ENCODE measurements at regions not wholly inside any gene's neighbourhood (a gene's known extent, or its start where the extent isn't known, plus 50 kb on each side); places are given as distances from the start of the nearest gene placed in this dataset.
"Not testable (repeated sequence)": the region's sequence is repeated elsewhere in the genome, so short reads cannot be mapped to it uniquely, and the experiment has no call there.

GRCh38 chr5:101206534-101206933 lies 303.5 kb upstream of the ST8SIA4 start:
- Histone ChIP-seq H3K79me1 (ENCODE audit: insufficient read depth, low read depth, low read length, poor library complexity, severe bottlenecking) (no peaks in the 10 kb centered on the region), H3K9ac (ENCODE audit: extremely low read depth, insufficient read length, low read length) (no peak overlapping the region), H3K23ac (ENCODE audit: insufficient read length, low read depth, low read length) (no peak overlapping the region), H4K20me1 (ENCODE audit: control insufficient read depth, insufficient read depth, insufficient read length) (no peaks in the 10 kb centered on the region), H3K27ac (ENCODE audit: insufficient read length, low read depth, low read length) (no peak overlapping the region), H3K56ac (ENCODE audit: insufficient read length, low read depth, low read length) (no peak overlapping the region), H3K27me3 (ENCODE audit: insufficient read depth, low read length) (no peaks in the 10 kb centered on the region), H4K5ac (ENCODE audit: insufficient read length, low read depth, low read length) (no peak overlapping the region), H2BK15ac (ENCODE audit: low read depth, low read length) (no peak overlapping the region), H2AK5ac (ENCODE audit: insufficient read length, low read length) (no peak overlapping the region), H2BK120ac (ENCODE audit: low read depth, low read length, poor library complexity, severe bottlenecking) (no peak overlapping the region), H3K14ac (ENCODE audit: insufficient read depth, low read length) (no peak overlapping the region), H3K18ac (ENCODE audit: insufficient read length, low read depth, low read length) (no peak overlapping the region), H2BK12ac (ENCODE audit: insufficient read length, low read depth, low read length) (no peak overlapping the region), H3K4me1 (ENCODE audit: insufficient read depth, low read length) (no peaks in the 10 kb centered on the region), H2BK20ac (ENCODE audit: low read depth, low read length, poor library complexity, severe bottlenecking) (no peak overlapping the region), H4K8ac (replicated peaks; ENCODE audit: insufficient read length, low read depth, low read length) (no peak overlapping the region), H3K4ac (ENCODE audit: low read depth, low read length) (no peak overlapping the region), H4K91ac (ENCODE audit: insufficient read length, low read depth, low read length) (no peak overlapping the region), H2BK5ac (ENCODE audit: insufficient read length, low read length) (no peak overlapping the region), H3T11ph (ENCODE audit: low read length) (no peak overlapping the region), H2AFZ (ENCODE audit: low read length) (no peak overlapping the region), H3K9me3 (ENCODE audit: control insufficient read depth, low read depth, low read length) (no peaks in the 10 kb centered on the region), H3K23me2 (ENCODE audit: insufficient read length, low read depth, low read length, poor library complexity, severe bottlenecking) (no peaks in the 10 kb centered on the region), H3K4me2 (ENCODE audit: insufficient read depth, insufficient read length, low read length) (no peak overlapping the region), H3K79me2 (ENCODE audit: insufficient read depth, low read length) (no peaks in the 10 kb centered on the region)
- Mint-ChIP-seq H3K27ac (no peak overlapping the region), H3K4me3 (no peak overlapping the region), H3K9me3 (peaks cover 8 to 11% of the 10 kb centered on the region in 2 experiments), H3K4me1 (peaks cover 0 to 5% of the 10 kb centered on the region in 2 experiments; a peak in 2 of 4 replicates), H3K36me3 (ENCODE audit: insufficient read depth in 1 of 3, low read depth in 3 of 3) (peaks cover 2 to 11% (median 6%) of the 10 kb centered on the region in 3 experiments; a peak in 4 of 7 replicates), H3K27me3 (ENCODE audit: low read depth) (no peaks in the 10 kb centered on the region)
- no peak for TF ChIP-seq CTCF (conservative IDR thresholded peaks at IDR 0.05)
- DNase-seq, result no peak

- H3K18ac ChIP-seq (ENCODE audit: insufficient read length, low read depth, low read length); H3K4me1 ChIP-seq (ENCODE audit: insufficient read depth, low read length); H4K20me1 ChIP-seq (ENCODE audit: control insufficient read depth, insufficient read depth, insufficient read length); H2BK12ac ChIP-seq (ENCODE audit: insufficient read length, low read depth, low read length); H2BK15ac ChIP-seq (ENCODE audit: low read depth, low read length); H3K4me2 ChIP-seq (ENCODE audit: insufficient read depth, insufficient read length, low read length); H3K9me3 ChIP-seq (ENCODE audit: control insufficient read depth, low read depth, low read length); H3K23ac ChIP-seq (ENCODE audit: insufficient read length, low read depth, low read length); H3K27ac ChIP-seq (ENCODE audit: insufficient read length, low read depth, low read length); H2AK5ac ChIP-seq (ENCODE audit: insufficient read length, low read length); H4K91ac ChIP-seq (ENCODE audit: insufficient read length, low read depth, low read length); H4K5ac ChIP-seq (ENCODE audit: insufficient read length, low read depth, low read length); H3K4ac ChIP-seq (ENCODE audit: low read depth, low read length); H4K8ac ChIP-seq (replicated peaks; ENCODE audit: insufficient read length, low read depth, low read length); H3K27me3 Mint-ChIP-seq (ENCODE audit: low read depth); H3K4me1 Mint-ChIP-seq; H3K23me2 ChIP-seq (ENCODE audit: insufficient read length, low read depth, low read length, poor library complexity, severe bottlenecking); H3T11ph ChIP-seq (ENCODE audit: low read length); H3K27ac Mint-ChIP-seq; H2BK20ac ChIP-seq (ENCODE audit: low read depth, low read length, poor library complexity, severe bottlenecking); H3K9ac ChIP-seq (ENCODE audit: extremely low read depth, insufficient read length, low read length); H3K27me3 ChIP-seq (ENCODE audit: insufficient read depth, low read length); DNase-seq; H2AFZ ChIP-seq (ENCODE audit: low read length); H2BK120ac ChIP-seq (ENCODE audit: low read depth, low read length, poor library complexity, severe bottlenecking); H3K79me1 ChIP-seq (ENCODE audit: insufficient read depth, low read depth, low read length, poor library complexity, severe bottlenecking); H3K56ac ChIP-seq (ENCODE audit: insufficient read length, low read depth, low read length); H3K4me3 Mint-ChIP-seq; H3K14ac ChIP-seq (ENCODE audit: insufficient read depth, low read length); H2BK5ac ChIP-seq (ENCODE audit: insufficient read length, low read length); H3K79me2 ChIP-seq (ENCODE audit: insufficient read depth, low read length): not testable (repeated sequence)
- H3K9me3 Mint-ChIP-seq, result peaks cover 8 to 11% of the 10 kb centered on the region in 2 experiments
- no CpG with 5 or more reads among the region's 3 CpGs for WGBS (ENCODE audit: extremely low coverage, insufficient read length, low lambda C conversion rate)
- peaks cover 2 to 11% (median 6%) of the 10 kb centered on the region in 3 experiments; a peak in 4 of 7 replicates for H3K36me3 Mint-ChIP-seq (ENCODE audit: insufficient read depth in 1 of 3, low read depth in 3 of 3)
Observed at GRCh38 chr5:101205065-101205464, 302.0 kb upstream of the ST8SIA4 start.

Measured in H9 (cell line).